GM12891 (cell line): ENCODE measurements at regions not wholly inside any gene's neighbourhood (a gene's known extent, or its start where the extent isn't known, plus 50 kb on each side); places are given as distances from the start of the nearest gene placed in this dataset.

Source experiments
- POLR2AphosphoS5 ChIP-seq: IDR thresholded peaks from 2 replicates; pipeline ENCODE4 v1.6.1; 2011; ENCODE audit warnings: low read depth, low read length, control low read depth
- TAF1 ChIP-seq: IDR thresholded peaks from 2 replicates; pipeline ENCODE4 v1.6.1; 2011; ENCODE audit warnings: low read depth, low read length, control low read depth

GRCh38 chr4:133316909-133317308 is 167.8 kb downstream of the PCDH10 start:
- no peak for TF ChIP-seq POLR2AphosphoS5
- TF ChIP-seq TAF1 = no peak
